ENCODE measurements at regions not wholly inside any gene's neighbourhood (a gene's known extent, or its start where the extent isn't known, plus 50 kb on each side); places are given as distances from the start of the nearest gene placed in this dataset.

DNA sequence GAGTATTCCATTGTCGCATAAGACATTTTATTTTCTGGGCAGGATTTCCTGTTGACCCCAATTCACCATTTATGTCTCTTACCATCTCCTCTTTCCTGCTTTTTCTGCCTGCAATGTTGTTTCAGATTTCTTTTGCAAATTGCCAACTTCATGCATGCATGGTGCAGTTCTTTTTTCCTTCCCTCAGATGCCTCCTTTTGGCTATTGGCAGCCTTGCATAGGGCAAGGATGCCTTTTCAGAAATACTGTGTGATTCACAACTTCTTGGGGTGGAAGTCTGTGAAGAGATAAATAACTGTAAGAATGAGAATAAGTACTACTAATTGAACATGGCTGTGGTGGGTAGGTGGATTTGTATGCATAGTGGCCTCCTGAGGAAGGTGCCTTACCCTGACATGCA is 116.7 kb downstream of the SOX4 start:
- TF ChIP-seq POLR2AphosphoS5 (IDR thresholded peaks at IDR 0.05; ENCODE audit: borderline replicate concordance, low read depth, low read length) (no peak), EZH2 (IDR thresholded peaks at IDR 0.05) (no peak), FOXP2 (optimal IDR thresholded peaks at IDR 0.05; ENCODE audit: control extremely low read depth, extremely low read length, insufficient read depth) (no peak)
